GM12865 (cell line): ENCODE measurements at regions not wholly inside any gene's neighbourhood (a gene's known extent, or its start where the extent isn't known, plus 50 kb on each side); places are given as distances from the start of the nearest gene placed in this dataset.
"Not testable (repeated sequence)": the region's sequence is repeated elsewhere in the genome, so short reads cannot be mapped to it uniquely, and the experiment has no call there.

Source experiments
- DNase-seq: peaks from one replicate; pipeline ENCODE4 v3.0.0; 2010; ENCODE audit warnings: low read depth
- H3K4me3 ChIP-seq: 2 replicates; pipeline ENCODE4 v1.5.1; 2011; ENCODE audit warnings: mild to moderate bottlenecking, low read depth, low read length, control low read depth
- CTCF ChIP-seq: IDR thresholded peaks from 2 replicates; pipeline ENCODE4 v1.5.1; 2011; ENCODE audit warnings: low read length, control low read depth, low read depth, inconsistent platforms; ENCODE audit not compliant: insufficient read depth; ENCODE audit errors: missing control alignments

- TF ChIP-seq CTCF: no peak
- H3K4me3 ChIP-seq: no peak overlapping the region
- DNase-seq: no peak
Observed at GRCh38 chr12:3419558-3419957, 71.4 kb upstream of the PRMT8 start.

- no peak for DNase-seq
- no peak for TF ChIP-seq CTCF
- H3K4me3 ChIP-seq: no peak overlapping the region
Observed at GRCh38 chr12:3420693-3421092, 70.3 kb upstream of the PRMT8 start.

GRCh38 chr12:3421191-3421978, 69.6 kb upstream of the PRMT8 start:
- no peak for DNase-seq
- TF ChIP-seq CTCF: no peak
- no peak overlapping the region for H3K4me3 ChIP-seq

GRCh38 chr12:3424796-3425195, 66.2 kb upstream of the PRMT8 start:
- not testable (repeated sequence) for H3K4me3 ChIP-seq, DNase-seq

- H3K4me3 ChIP-seq: no peak overlapping the region
- TF ChIP-seq CTCF: no peak
- DNase-seq: no peak
Observed at GRCh38 chr12:3427956-3428355, 63.0 kb upstream of the PRMT8 start.

GRCh38 chr12:3428631-3429030, 62.4 kb upstream of the PRMT8 start:
- no peak for DNase-seq
- no peak for TF ChIP-seq CTCF
- no peak overlapping the region for H3K4me3 ChIP-seq

GRCh38 chr12:3429523-3429922, 61.5 kb upstream of the PRMT8 start:
- H3K4me3 ChIP-seq, DNase-seq: not testable (repeated sequence)

GRCh38 chr12:3431686-3432085, 59.3 kb upstream of the PRMT8 start:
- no peak for TF ChIP-seq CTCF
- no peak for DNase-seq
- H3K4me3 ChIP-seq: no peak overlapping the region
